Adrenal gland (tissue), 5 donors: ENCODE measurements at regions not wholly inside any gene's neighbourhood (a gene's known extent, or its start where the extent isn't known, plus 50 kb on each side); places are given as distances from the start of the nearest gene placed in this dataset.

ENCODE experiments used
- CTCF ChIP-seq, 6 experiments: fragments of 450-650 bp in 4 of 6; fragments of 200-600 bp in 2 of 6; sonication (generic) in 1 of 6; IDR thresholded peaks; 1 replicate in 5 of 6; 2 replicates in 1 of 6; pipeline versions ENCODE4 v1.5.1 to v1.8.0; 2016 to 2021; ENCODE audit warnings: antibody characterized with exemption in 6 of 6, mild to moderate bottlenecking in 2 of 6, moderate library complexity in 1 of 6
- POLR2A ChIP-seq, 2 donors: fragments of 450-650 bp; IDR thresholded peaks; one replicate each; pipeline ENCODE4 v1.6.1; 2017; ENCODE audit warnings: antibody characterized with exemption in 2 of 2, mild to moderate bottlenecking in 2 of 2, moderate library complexity in 1 of 2
- donor health status: DM: no; HTN: no; CAD: no.

- TF ChIP-seq CTCF (IDR thresholded peaks at IDR 0.05) (no peak), POLR2A (IDR thresholded peaks at IDR 0.05) (no peak)
These were observed 1098.8 kb upstream of the CDH8 start for GRCh38 chr16:63135069-63135468.
